H9 (cell line): ENCODE measurements at regions not wholly inside any gene's neighbourhood (a gene's known extent, or its start where the extent isn't known, plus 50 kb on each side); places are given as distances from the start of the nearest gene placed in this dataset.

Source experiments
- DNase-seq: peaks from one replicate; pipeline ENCODE4 v3.0.0-alpha.2; 2017
- H2AFZ ChIP-seq: one replicate; pipeline ENCODE4 v1.6.1; 2013; ENCODE audit warnings: mild to moderate bottlenecking, low read length, control low read depth, moderate library complexity
- H2AK5ac ChIP-seq: 2 replicates; pipeline ENCODE4 v1.6.1; 2013; ENCODE audit warnings: low read length, control low read depth, mixed read lengths; ENCODE audit not compliant: insufficient read length
- H2BK120ac ChIP-seq: one replicate; pipeline ENCODE4 v1.6.1; 2013; ENCODE audit warnings: low read depth, mild to moderate bottlenecking, low read length, control low read depth, inconsistent platforms; ENCODE audit not compliant: poor library complexity, severe bottlenecking
- H2BK12ac ChIP-seq: 2 replicates; pipeline ENCODE4 v1.6.1; 2013; ENCODE audit warnings: low read length, control low read depth, mixed read lengths, low read depth; ENCODE audit not compliant: insufficient read length
- H2BK15ac ChIP-seq: 2 replicates; pipeline ENCODE4 v1.6.1; 2013; ENCODE audit warnings: low read depth, low read length, control low read depth
- H2BK20ac ChIP-seq: one replicate; pipeline ENCODE4 v1.6.1; 2013; ENCODE audit warnings: low read depth, mild to moderate bottlenecking, low read length, control low read depth, inconsistent platforms; ENCODE audit not compliant: poor library complexity, severe bottlenecking
- H2BK5ac ChIP-seq: 2 replicates; pipeline ENCODE4 v1.6.1; 2013; ENCODE audit warnings: low read length, control low read depth, mixed read lengths; ENCODE audit not compliant: insufficient read length
- H3K14ac ChIP-seq: 2 replicates; pipeline ENCODE4 v1.6.1; 2013; ENCODE audit warnings: low read length, control low read depth; ENCODE audit not compliant: insufficient read depth
- H3K18ac ChIP-seq: 2 replicates; pipeline ENCODE4 v1.6.1; 2013; ENCODE audit warnings: low read depth, mild to moderate bottlenecking, mixed read lengths, low read length, control low read depth; ENCODE audit not compliant: insufficient read length
- H3K23ac ChIP-seq: 2 replicates; pipeline ENCODE4 v1.6.1; 2013; ENCODE audit warnings: low read length, control low read depth, mixed read lengths, low read depth; ENCODE audit not compliant: insufficient read length
- H3K23me2 ChIP-seq: 2 replicates; pipeline ENCODE4 v1.6.1; 2013; ENCODE audit warnings: low read depth, mild to moderate bottlenecking, mixed read lengths, low read length, control low read depth; ENCODE audit not compliant: insufficient read length, poor library complexity, severe bottlenecking
- H3K27ac ChIP-seq: 2 replicates; pipeline ENCODE4 v1.5.1; 2013; ENCODE audit warnings: low read length, control low read depth, mixed read lengths, low read depth; ENCODE audit not compliant: insufficient read length
- H3K27me3 ChIP-seq: 2 replicates; pipeline ENCODE4 v1.6.1; 2013; ENCODE audit warnings: low read length, control low read depth, inconsistent platforms; ENCODE audit not compliant: insufficient read depth
- H3K4ac ChIP-seq: 2 replicates; pipeline ENCODE4 v1.6.1; 2013; ENCODE audit warnings: low read depth, mild to moderate bottlenecking, control low read depth, inconsistent platforms, low read length, moderate library complexity
- H3K4me1 ChIP-seq: 2 replicates; pipeline ENCODE4 v1.6.1; 2013; ENCODE audit warnings: low read length, control low read depth, inconsistent platforms; ENCODE audit not compliant: insufficient read depth
- H3K4me2 ChIP-seq: 2 replicates; pipeline ENCODE4 v1.6.1; 2013; ENCODE audit warnings: low read length, control low read depth, mixed read lengths; ENCODE audit not compliant: insufficient read length, insufficient read depth
- H3K56ac ChIP-seq: 2 replicates; pipeline ENCODE4 v1.6.1; 2013; ENCODE audit warnings: low read depth, mild to moderate bottlenecking, mixed read lengths, low read length, control low read depth; ENCODE audit not compliant: insufficient read length
- H3K79me1 ChIP-seq: 2 replicates; pipeline ENCODE4 v1.6.1; 2013; ENCODE audit warnings: low read depth, mild to moderate bottlenecking, moderate library complexity, low read length, control low read depth, inconsistent platforms; ENCODE audit not compliant: insufficient read depth, poor library complexity, severe bottlenecking
- H3K79me2 ChIP-seq: 2 replicates; pipeline ENCODE4 v1.6.1; 2013; ENCODE audit warnings: low read length, control low read depth, inconsistent platforms; ENCODE audit not compliant: insufficient read depth
- H3K9ac ChIP-seq: 2 replicates; pipeline ENCODE4 v1.6.1; 2013; ENCODE audit warnings: low read length, control low read depth, mixed read lengths; ENCODE audit not compliant: insufficient read length; ENCODE audit errors: extremely low read depth
- H3K9me3 ChIP-seq: one replicate; pipeline ENCODE4 v1.6.1; 2013; ENCODE audit warnings: low read depth, low read length, inconsistent platforms; ENCODE audit not compliant: control insufficient read depth
- H3T11ph ChIP-seq: one replicate; pipeline ENCODE4 v1.6.1; 2013; ENCODE audit warnings: mild to moderate bottlenecking, low read length, control low read depth, inconsistent platforms
- H4K20me1 ChIP-seq: one replicate; pipeline ENCODE4 v1.6.1; 2013; ENCODE audit not compliant: control insufficient read depth, insufficient read length, insufficient read depth
- H4K5ac ChIP-seq: 2 replicates; pipeline ENCODE4 v1.6.1; 2013; ENCODE audit warnings: low read depth, mild to moderate bottlenecking, mixed read lengths, low read length, control low read depth; ENCODE audit not compliant: insufficient read length
- H4K8ac ChIP-seq: replicated peaks from 2 replicates; pipeline ENCODE4 v1.6.1; 2013; ENCODE audit warnings: low read length, control low read depth, mixed read lengths, low read depth; ENCODE audit not compliant: insufficient read length
- H4K91ac ChIP-seq: 2 replicates; pipeline ENCODE4 v1.6.1; 2013; ENCODE audit warnings: low read depth, mild to moderate bottlenecking, moderate library complexity, mixed read lengths, low read length, control low read depth; ENCODE audit not compliant: insufficient read length
- H3K27ac Mint-ChIP-seq, 3 experiments: 2 replicates in 2 of 3; 3 replicates in 1 of 3; pipeline ENCODE4 v1.8.0; 2020 to 2021; ENCODE audit warnings: mixed read lengths in 3 of 3, mild to moderate bottlenecking in 1 of 3, moderate library complexity in 1 of 3
- H3K27me3 Mint-ChIP-seq: 2 replicates; pipeline ENCODE4 v1.8.0; 2021; ENCODE audit warnings: low read depth, mild to moderate bottlenecking, moderate library complexity, mixed read lengths
- H3K36me3 Mint-ChIP-seq, 3 experiments: 2 replicates in 2 of 3; 3 replicates in 1 of 3; pipeline ENCODE4 v1.8.0; 2020 to 2021; ENCODE audit warnings: low read depth in 3 of 3, mixed read lengths in 3 of 3; ENCODE audit not compliant: insufficient read depth in 1 of 3
- H3K4me1 Mint-ChIP-seq, 2 experiments: 2 replicates each; pipeline ENCODE4 v1.8.0; 2020; ENCODE audit warnings: mixed read lengths in 2 of 2
- H3K4me3 Mint-ChIP-seq, 2 experiments: 2 replicates in 1 of 2; 3 replicates in 1 of 2; pipeline ENCODE4 v1.8.0; 2020 to 2021; ENCODE audit warnings: mild to moderate bottlenecking in 2 of 2, mixed read lengths in 2 of 2, moderate library complexity in 1 of 2
- H3K9me3 Mint-ChIP-seq, 2 experiments: 2 replicates in 1 of 2; 3 replicates in 1 of 2; pipeline ENCODE4 v1.8.0; 2020; ENCODE audit warnings: mild to moderate bottlenecking in 2 of 2, mixed read lengths in 2 of 2, moderate library complexity in 1 of 2
- CTCF ChIP-seq: fragments of 200-600 bp; sonication (generic); conservative IDR thresholded peaks from 3 replicates; pipeline ENCODE4 v1.8.0; 2021; ENCODE audit warnings: antibody characterized with exemption, mild to moderate bottlenecking

DNA sequence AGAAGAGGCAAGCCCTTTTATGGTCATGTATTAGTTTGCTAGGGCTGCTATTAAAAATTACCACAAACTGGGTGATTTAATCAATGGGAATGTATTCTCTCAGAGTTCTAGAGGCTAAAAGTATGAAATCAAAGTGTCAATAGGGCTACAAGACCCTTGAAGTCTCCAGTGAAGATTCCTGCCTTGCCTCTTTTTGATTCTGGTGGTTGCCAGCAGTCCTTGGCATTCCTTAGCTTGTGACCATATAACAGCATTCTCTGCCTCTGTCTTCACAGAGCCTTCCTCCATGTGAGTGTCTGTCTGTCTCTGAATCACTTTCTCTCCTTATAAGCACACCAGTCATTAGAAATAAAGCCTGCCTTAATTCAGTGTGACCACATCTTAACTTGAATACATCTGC, 282.7 kb downstream of the KCNN2 start:
- Mint-ChIP-seq H3K27ac (no peak overlapping the region), H3K27me3 (no peaks in the 10 kb centered on the region), H3K4me1 (peaks cover 0 to 3% of the 10 kb centered on the region in 2 experiments; a peak in 2 of 4 replicates), H3K9me3 (peaks cover 20 to 23% of the 10 kb centered on the region in 2 experiments; a peak in 4 of 5 replicates), H3K4me3 (no peak overlapping the region), H3K36me3 (peaks cover 6 to 18% (median 10%) of the 10 kb centered on the region in 3 experiments)
- no peak overlapping the region for H3K18ac ChIP-seq
- no peak overlapping the region for H2AFZ ChIP-seq
- H3K23ac ChIP-seq, result no peak overlapping the region
- H2BK15ac ChIP-seq, result no peak overlapping the region
- 0 out of 2 replicates have a peak, but pooled peaks cover 2% of the 10 kb centered on the region for H3K79me2 ChIP-seq
- no peak for DNase-seq
- H2BK12ac ChIP-seq, result no peak overlapping the region
- H4K20me1 ChIP-seq, result no peaks in the 10 kb centered on the region
- no peaks in the 10 kb centered on the region for H3K4me1 ChIP-seq
- no peaks in the 10 kb centered on the region for H3K79me1 ChIP-seq
- H3K14ac ChIP-seq, result no peak overlapping the region
- no peak overlapping the region for H3K9ac ChIP-seq
- H3K23me2 ChIP-seq, result no peaks in the 10 kb centered on the region
- H3K4me2 ChIP-seq, result no peak overlapping the region
- H4K8ac ChIP-seq, result no peak overlapping the region
- H2BK5ac ChIP-seq, result no peak overlapping the region
- H3K27ac ChIP-seq, result no peak overlapping the region
- no peak overlapping the region for H4K5ac ChIP-seq
- no peak overlapping the region for H2AK5ac ChIP-seq
- no peak overlapping the region for H3K56ac ChIP-seq
- H3K4ac ChIP-seq, result no peak overlapping the region
- no peak overlapping the region for H3T11ph ChIP-seq
- TF ChIP-seq CTCF, result no peak
- H3K27me3 ChIP-seq, result no peaks in the 10 kb centered on the region
- H4K91ac ChIP-seq, result no peak overlapping the region
- H2BK120ac ChIP-seq, result no peak overlapping the region
- no peaks in the 10 kb centered on the region for H3K9me3 ChIP-seq
- no peak overlapping the region for H2BK20ac ChIP-seq
